ENCODE measurements at regions not wholly inside any gene's neighbourhood (a gene's known extent, or its start where the extent isn't known, plus 50 kb on each side); places are given as distances from the start of the nearest gene placed in this dataset.

DNA sequence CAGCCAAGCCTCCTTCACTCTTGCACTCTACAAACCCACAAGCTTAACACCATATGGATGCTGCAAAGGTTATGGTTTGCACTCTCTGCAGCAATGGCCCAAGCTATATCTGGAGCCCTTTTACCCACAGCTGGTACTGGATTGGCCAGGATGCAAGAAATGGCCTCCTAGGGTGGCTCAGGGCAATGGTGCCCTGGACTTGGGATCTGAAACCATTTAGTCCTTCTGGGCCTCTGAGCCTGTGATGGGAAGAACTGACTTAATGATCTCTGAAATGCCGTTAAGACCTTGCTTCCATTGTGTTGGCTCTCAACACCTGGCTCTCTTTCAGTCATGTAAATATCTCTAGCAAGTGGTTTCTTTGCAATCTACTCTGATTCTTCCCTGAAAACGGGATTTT lies 626.0 kb downstream of the KCTD8 start:
- ATAC-seq (no peak), FAIRE-seq (no peak)

GRCh38 chr4:43835869-43836268 lies 612.7 kb downstream of the KCTD8 start:
- FAIRE-seq: no peak
- H3K9me3 ChIP-seq: no peaks in the 10 kb centered on the region

More for the DNA sequence above, 626.0 kb downstream of the KCTD8 start:
- H3K36me3 ChIP-seq: no peaks in the 10 kb centered on the region
- H3K4me1 ChIP-seq: no peaks in the 10 kb centered on the region
- no peak for DNase-seq
- H3K27me3 ChIP-seq: no peaks in the 10 kb centered on the region
- no peak overlapping the region for H3K4me3 ChIP-seq
- no peaks in the 10 kb centered on the region for H3K9me3 ChIP-seq
- no peak overlapping the region for H3K27ac ChIP-seq
- TF ChIP-seq, protein P1, sequence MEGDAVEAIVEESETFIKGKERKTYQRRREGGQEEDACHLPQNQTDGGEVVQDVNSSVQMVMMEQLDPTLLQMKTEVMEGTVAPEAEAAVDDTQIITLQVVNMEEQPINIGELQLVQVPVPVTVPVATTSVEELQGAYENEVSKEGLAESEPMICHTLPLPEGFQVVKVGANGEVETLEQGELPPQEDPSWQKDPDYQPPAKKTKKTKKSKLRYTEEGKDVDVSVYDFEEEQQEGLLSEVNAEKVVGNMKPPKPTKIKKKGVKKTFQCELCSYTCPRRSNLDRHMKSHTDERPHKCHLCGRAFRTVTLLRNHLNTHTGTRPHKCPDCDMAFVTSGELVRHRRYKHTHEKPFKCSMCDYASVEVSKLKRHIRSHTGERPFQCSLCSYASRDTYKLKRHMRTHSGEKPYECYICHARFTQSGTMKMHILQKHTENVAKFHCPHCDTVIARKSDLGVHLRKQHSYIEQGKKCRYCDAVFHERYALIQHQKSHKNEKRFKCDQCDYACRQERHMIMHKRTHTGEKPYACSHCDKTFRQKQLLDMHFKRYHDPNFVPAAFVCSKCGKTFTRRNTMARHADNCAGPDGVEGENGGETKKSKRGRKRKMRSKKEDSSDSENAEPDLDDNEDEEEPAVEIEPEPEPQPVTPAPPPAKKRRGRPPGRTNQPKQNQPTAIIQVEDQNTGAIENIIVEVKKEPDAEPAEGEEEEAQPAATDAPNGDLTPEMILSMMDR (IDR thresholded peaks at IDR 0.05): no peak
- 54 to 68% methylated on average over 2 of the region's 2 CpGs for WGBS, 2 donors
- intact Hi-C loops (cut with DNase I): no loop called here

GRCh38 chr4:43837171-43837570 lies 611.4 kb downstream of the KCTD8 start:
- Histone ChIP-seq H3K27ac (no peak overlapping the region), H3K9me3 (no peaks in the 10 kb centered on the region), H3K4me3 (no peak overlapping the region), H3K36me3 (no peaks in the 10 kb centered on the region), H3K27me3 (no peaks in the 10 kb centered on the region), H3K4me1 (no peaks in the 10 kb centered on the region)
- ATAC-seq (no peak), DNase-seq (no peak), FAIRE-seq (no peak)
- intact Hi-C loops (cut with DNase I): no loop called here
- TF ChIP-seq, protein P1 (IDR thresholded peaks at IDR 0.05): no peak

More at GRCh38 chr4:43835869-43836268, 612.7 kb downstream of the KCTD8 start:
- Histone ChIP-seq H3K27ac (no peak overlapping the region), H3K27me3 (no peaks in the 10 kb centered on the region), H3K36me3 (no peaks in the 10 kb centered on the region), H3K4me1 (no peaks in the 10 kb centered on the region), H3K4me3 (no peak overlapping the region)
- ATAC-seq (no peak), DNase-seq (no peak)
- TF ChIP-seq, protein P1 (IDR thresholded peaks at IDR 0.05): no peak
- intact Hi-C loops (cut with DNase I): no loop called here

GRCh38 chr4:43837604-43838003 lies 611.0 kb downstream of the KCTD8 start:
- DNase-seq (no peak), ATAC-seq (no peak), FAIRE-seq (no peak)
- intact Hi-C loops (cut with DNase I): no loop called here
- Histone ChIP-seq H3K27ac (no peak overlapping the region), H3K4me3 (no peak overlapping the region), H3K4me1 (no peaks in the 10 kb centered on the region), H3K36me3 (no peaks in the 10 kb centered on the region), H3K9me3 (no peaks in the 10 kb centered on the region), H3K27me3 (no peaks in the 10 kb centered on the region)
- TF ChIP-seq, protein P1 (IDR thresholded peaks at IDR 0.05): no peak

- Histone ChIP-seq H3K36me3 (no peaks in the 10 kb centered on the region), H3K4me1 (no peaks in the 10 kb centered on the region), H3K4me3 (no peak overlapping the region), H3K9me3 (no peaks in the 10 kb centered on the region), H3K27me3 (no peaks in the 10 kb centered on the region), H3K27ac (no peak overlapping the region)
- intact Hi-C loops (cut with DNase I): no loop called here
- 34 to 54% methylated on average over 1 of the region's 1 CpG for WGBS, 2 donors
- FAIRE-seq (no peak), DNase-seq (no peak), ATAC-seq (no peak)
- TF ChIP-seq, protein P1 (IDR thresholded peaks at IDR 0.05): no peak
These were observed 606.0 kb downstream of the KCTD8 start for GRCh38 chr4:43842594-43842993.

All from pancreas (tissue), 10 donors.